Mucosa of rectum (tissue), 2 donors: ENCODE measurements at regions not wholly inside any gene's neighbourhood (a gene's known extent, or its start where the extent isn't known, plus 50 kb on each side); places are given as distances from the start of the nearest gene placed in this dataset.
"Not testable (repeated sequence)": the region's sequence is repeated elsewhere in the genome, so short reads cannot be mapped to it uniquely, and the experiment has no call there.

ENCODE experiments used
- H3K27ac ChIP-seq, 2 donors: one replicate each; pipeline ENCODE4 v1.7.0; 2013; ENCODE audit warnings: inconsistent platforms in 2 of 2, low read depth in 2 of 2, low read length in 2 of 2
- H3K27me3 ChIP-seq, 2 donors: one replicate each; pipeline ENCODE4 v1.7.0; 2013; ENCODE audit warnings: low read length in 2 of 2; ENCODE audit not compliant: control insufficient read depth in 2 of 2, insufficient read depth in 2 of 2
- H3K36me3 ChIP-seq, 2 donors: one replicate each; pipeline ENCODE4 v1.7.0; 2013; ENCODE audit warnings: low read length in 2 of 2; ENCODE audit not compliant: control insufficient read depth in 2 of 2, insufficient read depth in 2 of 2
- H3K4me1 ChIP-seq, 2 donors: one replicate each; pipeline ENCODE4 v1.7.0; 2013; ENCODE audit warnings: low read length in 2 of 2, mild to moderate bottlenecking in 1 of 2; ENCODE audit not compliant: control insufficient read depth in 2 of 2, insufficient read depth in 2 of 2
- H3K4me3 ChIP-seq, 2 donors: one replicate each; pipeline ENCODE4 v1.7.0; 2013; ENCODE audit warnings: low read length in 2 of 2
- H3K9ac ChIP-seq, 2 donors: one replicate each; pipeline ENCODE4 v1.7.0; 2013; ENCODE audit warnings: low read length in 2 of 2, low read depth in 1 of 2, mild to moderate bottlenecking in 1 of 2
- H3K9me3 ChIP-seq, 2 donors: one replicate each; pipeline ENCODE4 v1.7.0; 2013; ENCODE audit warnings: low read length in 2 of 2; ENCODE audit not compliant: control insufficient read depth in 2 of 2
- donor health status: healthy.
- donor health status: Normal muscosa, but diverticular disease.

GRCh38 chr14:21874167-21874566, 200.5 kb upstream of the OR4E1 start:
- Histone ChIP-seq H3K27ac (no peak overlapping the region), H3K9me3 (no peaks in the 10 kb centered on the region), H3K36me3 (no peaks in the 10 kb centered on the region), H3K4me3 (no peak overlapping the region), H3K9ac (no peak overlapping the region), H3K4me1 (no peaks in the 10 kb centered on the region), H3K27me3 (no peaks in the 10 kb centered on the region)

GRCh38 chr14:21868442-21869046, 194.9 kb upstream of the OR4E1 start:
- H3K27me3 ChIP-seq, result no peaks in the 10 kb centered on the region
- H3K27ac ChIP-seq, result no peak overlapping the region
- H3K9ac ChIP-seq, result no peak overlapping the region
- H3K9me3 ChIP-seq, result no peaks in the 10 kb centered on the region
- no peak overlapping the region for H3K4me3 ChIP-seq
- H3K36me3 ChIP-seq, result no peaks in the 10 kb centered on the region
- H3K4me1 ChIP-seq, result no peaks in the 10 kb centered on the region

GRCh38 chr14:21867541-21867940, 193.9 kb upstream of the OR4E1 start:
- Histone ChIP-seq H3K9me3 (no peaks in the 10 kb centered on the region), H3K4me3 (no peak overlapping the region), H3K36me3 (no peaks in the 10 kb centered on the region), H3K27me3 (no peaks in the 10 kb centered on the region), H3K9ac (no peak overlapping the region), H3K27ac (no peak overlapping the region), H3K4me1 (no peaks in the 10 kb centered on the region)

GRCh38 chr14:21866479-21866878, 192.9 kb upstream of the OR4E1 start:
- no peaks in the 10 kb centered on the region for H3K27me3 ChIP-seq
- H3K36me3 ChIP-seq, result no peaks in the 10 kb centered on the region
- H3K9me3 ChIP-seq, result no peaks in the 10 kb centered on the region
- no peaks in the 10 kb centered on the region for H3K4me1 ChIP-seq
- H3K4me3 ChIP-seq, result no peak overlapping the region
- no peak overlapping the region for H3K9ac ChIP-seq
- no peak overlapping the region for H3K27ac ChIP-seq

DNA sequence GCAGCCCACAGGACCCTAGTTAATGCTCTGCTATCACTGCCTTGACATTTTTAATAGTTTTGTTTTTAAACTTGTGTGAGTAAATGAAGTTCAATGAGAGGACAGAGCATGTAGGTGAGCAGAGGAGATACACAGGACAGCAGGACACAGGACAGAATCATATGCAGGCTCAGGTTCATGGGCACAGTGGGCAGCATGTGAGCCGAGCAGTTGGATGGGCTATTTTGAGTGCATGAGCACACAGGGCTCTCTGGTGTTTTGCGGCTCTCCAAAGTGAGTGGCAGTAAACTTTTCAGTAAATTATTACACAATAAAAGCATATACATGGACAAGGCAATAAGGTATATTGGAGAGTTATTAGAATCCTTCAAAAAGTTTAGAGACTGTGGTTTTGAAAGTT, 189.7 kb upstream of the OR4E1 start:
- Histone ChIP-seq H3K27ac (no peak overlapping the region), H3K36me3 (no peaks in the 10 kb centered on the region), H3K27me3 (no peaks in the 10 kb centered on the region), H3K4me3 (no peak overlapping the region), H3K9me3 (no peaks in the 10 kb centered on the region), H3K9ac (no peak overlapping the region), H3K4me1 (no peaks in the 10 kb centered on the region)

DNA sequence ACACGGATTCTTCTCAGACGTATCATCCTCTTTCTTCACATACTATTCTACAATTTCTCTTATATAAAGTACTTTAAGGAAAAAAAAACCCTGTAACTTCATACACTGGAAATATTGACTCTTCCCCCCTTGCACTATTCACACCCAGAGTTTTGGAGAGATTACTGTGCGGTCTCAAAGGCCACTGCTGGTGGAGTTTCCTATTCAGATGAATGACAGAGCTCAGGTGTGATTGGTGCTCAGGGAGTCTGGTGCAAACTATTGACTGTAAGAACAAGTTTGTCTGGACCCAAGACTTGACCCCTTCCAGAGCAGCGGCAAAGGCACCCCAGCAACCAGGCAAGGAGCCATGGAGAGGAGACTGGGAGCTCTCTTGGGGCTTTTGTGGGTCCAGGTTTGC, 187.5 kb upstream of the OR4E1 start:
- no peaks in the 10 kb centered on the region for H3K27me3 ChIP-seq
- H3K9ac ChIP-seq, result no peak overlapping the region
- H3K9me3 ChIP-seq, result no peaks in the 10 kb centered on the region
- H3K27ac ChIP-seq, result no peak overlapping the region
- no peaks in the 10 kb centered on the region for H3K36me3 ChIP-seq
- no peaks in the 10 kb centered on the region for H3K4me1 ChIP-seq
- H3K4me3 ChIP-seq, result no peak overlapping the region

- Histone ChIP-seq H3K9me3 (no peaks in the 10 kb centered on the region), H3K9ac (no peak overlapping the region), H3K27me3 (no peaks in the 10 kb centered on the region), H3K27ac (no peak overlapping the region), H3K4me1 (no peaks in the 10 kb centered on the region), H3K4me3 (no peak overlapping the region), H3K36me3 (no peaks in the 10 kb centered on the region)
Observed at GRCh38 chr14:21860172-21860571, 186.6 kb upstream of the OR4E1 start.

DNA sequence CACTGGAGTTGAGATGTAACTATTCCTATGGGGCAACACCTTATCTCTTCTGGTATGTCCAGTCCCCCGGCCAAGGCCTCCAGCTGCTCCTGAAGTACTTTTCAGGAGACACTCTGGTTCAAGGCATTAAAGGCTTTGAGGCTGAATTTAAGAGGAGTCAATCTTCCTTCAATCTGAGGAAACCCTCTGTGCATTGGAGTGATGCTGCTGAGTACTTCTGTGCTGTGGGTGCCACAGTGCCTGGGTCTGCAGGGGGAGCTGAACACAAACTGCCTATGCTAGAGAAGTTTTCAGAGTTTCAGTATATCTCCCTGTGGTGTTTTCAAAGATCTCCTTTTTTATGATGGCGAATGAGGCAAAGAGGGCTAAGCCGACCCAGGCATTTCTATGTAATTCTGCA, 179.2 kb upstream of the OR4E1 start:
- no peak overlapping the region for H3K4me3 ChIP-seq
- H3K9ac ChIP-seq, result no peak overlapping the region
- no peak overlapping the region for H3K27ac ChIP-seq
- no peaks in the 10 kb centered on the region for H3K36me3 ChIP-seq
- H3K27me3 ChIP-seq, result no peaks in the 10 kb centered on the region
- H3K4me1 ChIP-seq, result no peaks in the 10 kb centered on the region
- no peaks in the 10 kb centered on the region for H3K9me3 ChIP-seq

DNA sequence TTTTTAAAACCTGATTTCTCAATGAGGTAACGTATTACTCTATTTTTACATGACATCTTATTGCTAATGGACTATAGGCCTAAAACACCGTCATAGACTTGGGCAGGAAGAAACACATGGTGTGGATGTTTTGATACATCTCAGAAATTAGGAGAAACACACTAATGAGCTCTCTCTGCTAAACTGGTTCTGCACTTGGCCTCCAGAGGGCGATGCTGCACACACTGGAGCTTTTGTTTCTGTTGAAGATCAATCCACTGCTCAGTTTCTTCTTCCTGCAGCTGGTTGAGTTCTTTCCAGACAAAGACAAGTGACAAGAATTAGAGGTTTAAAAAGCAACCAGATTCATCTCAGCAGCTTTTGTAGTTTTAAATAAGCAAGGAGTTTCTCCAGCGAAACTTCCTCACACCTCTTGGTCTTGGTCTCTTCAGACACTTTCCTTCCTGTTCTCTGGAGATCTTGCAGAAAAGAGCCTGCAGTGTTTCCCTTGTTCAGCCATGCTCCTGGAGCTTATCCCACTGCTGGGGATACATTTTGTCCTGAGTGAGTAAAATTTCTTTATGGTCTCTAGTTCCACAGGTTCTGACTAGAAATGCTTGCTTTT, 178.5 kb upstream of the OR4E1 start:
- Histone ChIP-seq H3K9ac (no peak overlapping the region), H3K36me3 (no peaks in the 10 kb centered on the region), H3K27me3 (no peaks in the 10 kb centered on the region), H3K4me3 (no peak overlapping the region), H3K27ac (no peak overlapping the region), H3K4me1 (no peaks in the 10 kb centered on the region), H3K9me3 (no peaks in the 10 kb centered on the region)

DNA sequence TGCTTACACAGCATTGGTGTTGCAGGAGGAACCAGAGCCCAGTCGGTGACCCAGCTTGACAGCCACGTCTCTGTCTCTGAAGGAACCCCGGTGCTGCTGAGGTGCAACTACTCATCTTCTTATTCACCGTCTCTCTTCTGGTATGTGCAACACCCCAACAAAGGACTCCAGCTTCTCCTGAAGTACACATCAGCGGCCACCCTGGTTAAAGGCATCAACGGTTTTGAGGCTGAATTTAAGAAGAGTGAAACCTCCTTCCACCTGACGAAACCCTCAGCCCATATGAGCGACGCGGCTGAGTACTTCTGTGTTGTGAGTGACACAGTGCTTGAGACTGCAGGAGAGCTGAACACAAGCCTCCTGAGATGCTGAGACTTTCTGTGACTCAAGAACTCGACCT, 173.3 kb upstream of the OR4E1 start:
- H3K27ac ChIP-seq, H3K36me3 ChIP-seq, H3K4me1 ChIP-seq, H3K9ac ChIP-seq, H3K27me3 ChIP-seq, H3K4me3 ChIP-seq, H3K9me3 ChIP-seq: not testable (repeated sequence)
